NCI-H2081 (cell line): ENCODE measurements at regions not wholly inside any gene's neighbourhood (a gene's known extent, or its start where the extent isn't known, plus 50 kb on each side); places are given as distances from the start of the nearest gene placed in this dataset.

ENCODE experiments used
- DNase-seq, 2 experiments: peaks; one replicate each; lab custom pipeline; 2025; lab: John Stamatoyannopoulos, UW

DNA sequence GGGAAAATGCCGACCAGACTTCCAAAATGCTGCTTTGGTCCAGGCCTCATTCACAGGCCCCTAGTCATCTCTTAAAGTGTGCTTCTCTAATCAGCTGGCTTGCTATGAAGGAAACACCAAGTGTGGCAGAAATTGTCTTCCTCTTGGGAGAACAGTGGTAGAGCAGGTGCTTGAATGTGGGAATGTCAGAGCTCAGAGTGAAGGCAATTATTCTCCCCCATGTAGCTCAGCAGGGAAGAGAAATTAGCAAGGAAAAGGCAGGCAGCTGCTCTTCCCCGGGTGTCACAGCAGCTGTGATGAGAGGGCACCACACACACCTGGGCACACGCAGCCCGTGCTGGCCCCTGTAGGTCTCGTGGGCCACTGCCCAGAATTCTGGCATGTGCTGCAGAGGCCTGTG, 358.5 kb downstream of the WDR72 start:
- DNase-seq, result peak; percentile 10 to 80

DNA sequence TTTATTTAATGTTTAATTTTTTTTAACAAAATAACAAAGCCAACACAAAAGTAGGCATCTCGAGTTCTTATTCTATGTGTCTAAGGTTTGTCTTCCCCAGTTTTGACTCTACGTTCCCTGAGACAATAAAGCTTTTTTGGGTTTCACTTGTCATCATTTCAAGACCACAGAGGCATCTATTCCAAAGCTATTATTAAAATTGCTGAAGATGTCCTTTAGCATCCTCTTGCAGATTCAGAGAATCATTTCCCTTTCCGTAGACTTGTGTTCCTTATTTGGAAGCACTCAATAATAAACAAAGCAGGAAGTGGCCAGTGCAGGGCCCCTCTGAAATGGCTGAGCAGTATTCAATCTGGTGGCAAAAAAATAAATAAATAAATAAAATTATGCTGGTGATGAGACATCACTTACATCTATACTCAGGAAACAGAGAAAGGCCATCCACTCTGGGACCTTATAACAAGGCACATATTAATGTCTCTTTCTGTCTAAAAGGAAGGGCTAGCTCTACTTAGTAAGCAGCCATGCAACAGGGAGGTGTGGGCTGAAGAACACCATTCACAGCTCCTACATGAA, 362.3 kb downstream of the WDR72 start:
- DNase-seq, result no peak

DNA sequence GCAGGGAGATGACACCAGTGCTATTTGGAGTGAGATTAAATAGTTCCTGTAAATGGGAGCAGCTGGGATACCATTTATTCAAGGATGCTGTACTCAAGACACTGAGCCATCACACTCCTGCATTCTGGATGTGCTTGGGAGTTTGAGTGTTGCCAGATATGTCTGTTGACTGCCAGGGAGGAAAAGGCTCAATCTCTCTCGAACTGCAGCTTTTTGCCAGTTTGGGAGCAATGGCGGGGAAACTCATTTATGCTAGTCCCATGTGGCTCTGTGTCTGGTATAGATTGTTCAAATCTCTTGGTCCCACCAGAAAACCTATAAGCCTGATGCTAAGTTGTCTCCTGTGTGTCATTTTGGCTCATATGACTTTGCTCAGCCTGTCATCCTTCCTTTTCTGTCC, 363.6 kb downstream of the WDR72 start:
- DNase-seq, result no peak

DNA sequence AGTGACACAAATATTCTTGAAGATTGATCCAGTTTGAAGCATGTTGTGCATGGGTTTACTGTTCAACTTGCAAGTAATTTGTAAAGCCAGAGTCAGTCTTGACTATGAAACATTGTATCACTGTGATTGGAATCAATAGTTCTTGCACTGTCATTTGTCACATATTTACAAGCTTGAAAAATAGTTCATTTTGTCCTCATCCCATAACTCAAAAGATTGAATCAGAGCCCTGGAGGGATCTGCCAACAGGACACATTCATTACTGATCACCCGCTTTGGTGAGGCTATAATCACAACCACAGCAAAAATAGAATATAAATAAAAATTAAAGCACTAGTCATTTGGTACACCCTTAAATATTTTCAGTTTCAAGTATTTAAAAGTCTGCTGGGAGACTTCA, 368.9 kb downstream of the WDR72 start:
- DNase-seq, result no peak

DNA sequence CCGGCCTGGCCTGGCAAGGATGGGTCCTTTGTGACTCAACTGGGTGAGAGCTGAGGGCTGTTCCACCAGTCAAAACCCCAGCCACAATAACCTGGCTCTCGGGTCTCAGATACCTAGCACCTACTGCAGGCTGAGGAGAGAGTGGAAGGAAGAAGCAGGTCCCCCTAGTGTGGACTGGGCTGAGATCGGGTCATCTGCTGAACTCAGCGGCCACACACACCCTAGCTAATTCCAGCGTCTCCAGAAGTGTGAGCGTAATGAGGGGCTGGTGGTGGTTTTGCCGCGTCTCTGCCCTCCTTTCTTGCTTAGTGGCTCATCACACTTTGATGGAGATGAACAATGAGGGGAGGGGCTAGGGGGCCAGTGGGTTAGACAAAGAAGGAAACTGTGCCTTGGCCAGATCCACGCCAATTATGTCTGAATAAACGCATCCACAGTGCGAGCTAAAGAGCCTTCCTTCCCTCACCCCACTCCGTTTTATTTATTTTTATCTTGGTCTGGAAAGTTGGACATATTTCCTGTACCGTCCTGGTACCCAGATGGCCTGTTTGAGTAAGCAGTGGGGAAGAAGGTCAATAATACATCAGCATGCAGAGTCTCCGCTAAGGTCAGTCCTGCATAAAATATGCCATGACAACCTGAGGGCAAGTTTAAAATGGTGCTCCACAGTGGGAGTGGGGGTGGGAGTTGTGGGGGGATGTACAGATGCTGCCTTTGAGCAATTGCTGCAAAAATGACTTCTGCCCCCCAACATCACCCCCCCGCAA, 370.0 kb downstream of the WDR72 start:
- DNase-seq, result no peak

DNA sequence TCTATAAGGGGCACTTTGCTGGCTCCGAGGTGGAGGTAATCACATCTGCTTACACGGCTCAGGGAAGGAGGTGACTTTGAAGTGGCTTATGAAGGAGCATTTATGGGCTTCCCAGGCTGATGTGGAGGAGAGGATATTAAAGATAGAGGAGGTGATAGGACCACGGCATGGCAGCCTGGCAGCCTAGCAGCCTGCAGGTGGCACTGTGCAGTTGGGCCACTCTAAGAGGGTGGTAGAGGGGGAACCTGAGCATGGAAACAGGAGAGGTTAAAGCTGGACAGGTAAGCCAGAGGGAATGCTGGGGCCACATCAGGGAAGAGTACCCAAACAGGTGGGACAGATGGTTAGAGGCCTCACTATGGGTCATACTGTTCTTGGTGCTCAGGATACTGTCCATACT, 375.0 kb downstream of the WDR72 start:
- DNase-seq, result peak in 1 of 2 experiments; percentile 34

DNA sequence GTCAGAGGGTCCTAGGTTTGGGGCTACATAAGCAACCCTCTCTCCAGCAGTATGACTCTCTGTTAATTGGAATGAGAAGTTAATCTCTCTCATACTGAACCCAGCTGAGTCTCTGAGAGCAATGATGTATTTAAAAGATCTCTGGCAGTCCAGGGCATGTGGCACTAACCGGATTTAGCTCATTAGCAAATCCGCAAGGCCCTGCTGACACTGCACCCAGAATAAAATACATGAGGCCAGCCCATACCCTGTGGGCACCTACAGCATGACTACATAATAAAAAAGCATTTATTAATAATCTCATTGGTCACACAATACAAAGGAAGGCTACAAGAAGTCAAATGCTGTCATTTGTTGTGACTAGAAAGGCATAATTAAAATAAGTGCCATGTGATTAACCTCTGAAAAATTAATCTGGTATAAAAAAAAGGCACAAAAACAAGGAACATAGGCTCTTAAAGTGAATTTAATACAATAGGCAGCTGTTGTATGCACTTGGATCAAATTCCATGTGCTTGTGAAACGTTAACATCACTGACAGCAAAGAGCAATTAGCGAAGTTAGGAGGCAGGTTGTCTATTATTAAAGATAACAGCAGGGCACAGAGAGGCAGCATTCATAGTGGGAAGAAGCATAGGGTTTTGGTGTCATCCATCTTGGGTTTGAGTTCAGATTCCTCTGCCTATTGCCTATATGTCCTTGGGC, 381.2 kb downstream of the WDR72 start:
- peak in 1 of 2 experiments; percentile 45 for DNase-seq

DNA sequence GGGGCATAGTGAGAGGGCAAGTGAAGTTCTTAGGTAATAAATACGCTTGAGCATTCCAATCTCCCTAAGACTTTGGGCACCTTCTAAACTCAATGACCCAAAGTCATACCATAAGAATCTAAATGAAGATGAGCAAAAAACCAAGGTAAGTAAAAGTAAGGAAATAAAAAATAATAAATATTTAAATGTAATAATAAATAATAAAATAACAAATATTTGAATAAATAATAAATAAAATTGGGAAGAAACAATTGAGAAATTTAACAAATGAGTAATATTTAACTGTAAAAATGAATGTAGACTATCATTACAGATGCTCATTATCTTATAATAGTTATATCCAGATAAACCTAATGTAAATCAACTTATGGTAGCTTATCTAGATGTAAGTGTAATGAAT, 391.7 kb downstream of the WDR72 start:
- DNase-seq, result no peak

DNA sequence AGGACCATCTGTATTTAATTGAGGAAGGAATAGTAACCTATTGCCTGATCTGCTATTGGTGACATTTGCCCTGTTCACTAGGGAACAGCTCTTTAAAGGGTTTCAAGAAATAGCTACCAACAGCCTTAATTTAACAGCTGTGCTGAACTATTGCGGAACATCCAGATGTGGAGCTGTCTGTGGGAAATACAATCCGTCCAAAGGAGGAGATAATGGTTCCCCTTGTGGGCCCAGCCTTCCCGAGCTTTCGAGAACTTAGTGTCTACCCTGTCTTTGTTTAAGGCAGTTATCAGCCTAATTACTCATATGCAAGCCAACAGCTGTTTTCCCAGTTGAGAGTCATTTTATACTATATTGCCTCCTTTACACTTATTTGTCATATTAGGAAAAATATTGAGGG, 398.6 kb downstream of the WDR72 start:
- DNase-seq, result no peak

DNA sequence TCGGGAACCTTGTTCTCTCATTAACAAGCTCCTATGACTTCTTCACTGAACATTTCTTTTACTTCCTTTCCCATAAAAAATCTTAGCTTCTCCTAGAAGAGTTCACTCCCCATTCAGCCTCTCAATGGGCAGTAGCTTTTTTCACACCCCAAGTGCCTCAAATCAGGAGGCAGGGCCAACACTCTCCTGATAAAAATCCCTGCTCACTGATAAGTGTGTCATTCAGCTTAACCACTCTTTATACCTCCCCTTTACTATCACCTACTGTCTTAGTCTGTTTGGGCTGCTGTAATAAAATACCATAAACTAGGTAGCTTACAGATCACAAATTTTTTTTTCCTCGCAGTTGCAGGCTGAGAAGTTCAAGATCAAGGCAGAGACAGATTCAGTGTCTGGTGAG, 400.4 kb downstream of the WDR72 start:
- DNase-seq, result no peak

DNA sequence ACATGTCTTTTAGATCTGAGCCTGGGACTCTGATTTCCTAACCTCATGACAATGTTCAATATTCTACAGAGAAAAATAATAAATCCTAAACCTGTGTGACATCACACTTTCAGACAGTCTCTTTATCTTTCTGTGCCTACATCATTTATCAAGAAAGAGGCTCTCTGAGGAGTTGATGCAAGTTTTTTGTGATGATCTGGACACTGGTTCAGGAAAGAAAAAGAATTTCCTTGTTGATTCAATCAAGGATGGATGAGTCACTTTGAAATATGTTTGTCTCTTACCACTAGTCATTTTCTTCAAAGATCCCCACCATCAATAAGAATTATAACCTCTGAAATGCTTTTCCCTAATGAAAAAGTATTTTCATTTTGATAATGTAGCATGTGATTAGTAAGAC, 404.6 kb downstream of the WDR72 start:
- no peak for DNase-seq

DNA sequence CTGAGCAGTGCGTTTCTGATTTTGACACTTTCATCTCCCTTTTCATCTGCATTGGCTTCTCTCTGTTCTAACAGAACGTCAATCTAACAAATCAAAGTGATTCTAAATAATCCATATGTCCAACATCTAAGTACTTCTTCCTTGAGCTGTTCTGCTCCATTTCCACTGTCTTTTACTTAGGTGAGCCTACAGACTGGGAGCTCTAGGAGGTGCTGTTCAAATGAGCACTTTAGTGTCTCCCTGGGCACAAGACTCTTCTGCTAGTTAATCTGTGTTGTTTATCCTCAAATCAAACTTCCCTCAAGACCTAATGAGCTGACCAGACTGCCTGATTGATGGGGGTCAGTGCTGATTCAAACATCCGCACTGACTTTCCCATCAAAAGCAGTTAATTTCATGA, 408.1 kb downstream of the WDR72 start:
- no peak for DNase-seq

DNA sequence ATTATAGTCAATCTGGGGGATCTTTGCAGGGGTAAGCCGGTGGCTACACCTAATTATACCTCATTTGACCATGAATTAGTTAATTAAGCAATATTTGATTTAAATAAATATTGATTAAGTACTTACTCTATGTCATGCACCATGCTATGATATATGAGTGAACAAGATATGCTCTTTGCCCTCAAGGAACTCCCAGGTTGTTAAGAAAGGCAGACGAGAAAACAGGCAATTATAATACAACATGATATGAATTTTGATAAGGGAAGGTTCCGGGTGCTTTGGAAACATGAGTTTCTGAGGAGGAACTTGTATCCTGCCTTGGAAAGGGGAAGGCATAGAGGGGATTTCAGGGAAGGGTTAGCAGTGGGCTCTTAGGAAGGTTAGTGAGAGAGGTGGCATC, 412.9 kb downstream of the WDR72 start:
- no peak for DNase-seq

DNA sequence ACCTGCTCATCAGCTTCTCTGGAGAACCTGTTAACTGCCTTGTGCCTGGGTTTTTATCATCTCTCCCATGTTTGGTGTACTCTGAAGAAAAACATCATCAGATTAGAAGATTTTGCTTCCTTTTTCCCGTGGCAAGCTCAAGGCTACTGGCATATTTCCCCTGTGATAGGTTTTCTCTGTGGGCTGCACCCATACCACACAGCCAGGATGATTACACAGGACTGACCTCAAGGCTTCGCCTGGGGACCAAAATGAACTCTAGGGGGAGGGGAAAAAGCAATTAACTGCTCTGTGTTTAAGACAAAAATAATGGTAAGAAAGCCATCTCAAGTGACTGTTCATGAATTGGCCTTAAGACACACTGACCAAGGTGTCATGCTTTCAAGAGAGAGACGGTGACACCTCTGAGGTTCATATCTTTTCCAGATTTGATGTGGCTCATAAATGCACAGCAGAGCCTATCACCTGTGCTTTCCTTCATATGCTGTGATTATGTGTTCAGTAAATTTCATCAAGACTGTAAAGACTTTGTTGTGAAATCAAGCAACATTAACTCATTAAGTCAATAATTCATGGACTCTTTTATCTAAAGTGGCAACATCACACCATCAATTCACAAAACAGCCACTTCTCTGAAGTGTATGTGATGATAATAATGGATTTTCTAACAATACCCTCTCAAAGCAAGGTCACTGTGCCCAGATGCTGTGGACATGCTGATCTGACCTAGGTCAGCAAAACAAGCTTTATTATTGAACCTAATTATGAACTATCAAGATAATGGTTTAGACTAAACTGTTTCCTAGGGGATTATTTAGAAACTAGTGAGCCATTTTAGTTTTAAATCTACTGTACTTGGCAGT, 427.9 kb downstream of the WDR72 start:
- no peak for DNase-seq

DNA sequence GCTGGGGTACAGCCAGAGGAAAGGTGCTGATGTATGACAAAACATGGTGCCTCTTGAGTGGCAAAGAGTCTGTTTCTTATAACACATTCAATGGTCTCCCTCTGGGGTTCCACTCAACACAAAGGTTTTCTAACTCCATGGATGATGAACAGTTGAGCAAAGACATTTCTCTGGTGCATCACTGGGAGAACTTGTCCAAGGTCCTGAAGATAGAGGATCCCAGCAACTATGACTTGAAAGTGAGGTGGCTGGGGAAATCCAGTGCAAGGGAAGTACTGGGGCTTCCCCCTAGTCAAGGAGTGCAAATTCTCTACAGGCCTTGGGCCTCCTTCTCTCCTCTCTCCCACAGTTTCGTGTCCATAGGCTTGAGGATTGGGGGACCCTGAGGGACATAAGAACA, 431.1 kb downstream of the WDR72 start:
- DNase-seq, result no peak

DNA sequence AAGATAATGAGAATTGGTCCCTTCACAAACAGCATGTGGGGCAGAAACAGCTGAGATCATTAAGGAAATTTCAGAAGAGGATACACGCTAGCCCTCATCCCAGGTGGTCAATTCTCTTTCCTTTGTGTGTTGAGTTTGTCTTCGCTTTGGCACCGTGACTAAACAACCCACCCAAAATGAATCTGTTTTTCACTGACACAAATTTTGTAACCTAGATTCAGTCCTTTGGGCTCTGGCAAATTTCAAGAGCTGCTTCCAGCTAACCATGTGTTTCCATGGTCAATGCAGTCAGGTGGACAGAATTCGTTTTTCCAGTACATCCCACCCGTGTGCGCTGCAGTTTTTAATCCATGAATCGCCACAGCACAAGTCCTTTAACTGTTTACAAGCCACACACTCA, 435.4 kb downstream of the WDR72 start:
- DNase-seq, result peak in 1 of 2 experiments; percentile 7

DNA sequence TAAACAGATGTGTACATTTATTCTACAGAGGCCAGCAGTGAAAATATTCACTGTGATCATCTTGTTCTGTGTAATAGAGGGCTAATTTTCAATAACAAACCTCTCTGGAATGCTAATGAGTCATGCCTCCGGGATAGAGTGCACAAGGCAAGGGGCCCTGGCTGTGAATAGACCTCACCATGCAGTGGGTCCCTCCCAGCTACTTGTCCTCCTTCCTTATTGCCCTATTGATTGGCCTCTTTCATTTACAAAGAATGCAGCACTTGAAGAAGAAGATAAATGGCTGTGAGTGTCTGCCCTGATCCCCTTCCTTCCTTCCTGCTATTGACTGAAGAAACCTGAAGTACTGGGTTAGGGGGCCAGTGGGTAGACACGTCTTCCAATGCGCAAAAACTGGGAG, 436.3 kb downstream of the WDR72 start:
- no peak for DNase-seq

DNA sequence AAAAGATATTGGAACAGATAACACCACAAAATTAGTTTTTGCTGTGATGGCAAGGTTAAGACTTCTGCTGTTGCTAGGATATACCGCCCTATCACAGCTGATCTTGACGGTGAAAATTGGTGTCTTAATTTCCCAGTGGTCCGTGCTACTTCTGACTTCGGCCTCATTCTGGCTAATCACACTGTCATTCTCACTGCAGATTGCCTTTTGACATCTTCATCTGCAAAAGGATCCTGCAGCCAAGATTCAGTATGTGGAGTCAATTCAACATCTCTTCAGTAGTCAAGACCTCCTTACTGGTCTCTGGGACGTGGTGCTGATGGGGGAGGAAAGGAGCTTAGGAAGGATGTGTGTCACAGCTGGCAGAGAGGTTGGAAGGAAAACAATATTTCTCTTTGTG, 438.6 kb downstream of the WDR72 start:
- DNase-seq, result no peak

DNA sequence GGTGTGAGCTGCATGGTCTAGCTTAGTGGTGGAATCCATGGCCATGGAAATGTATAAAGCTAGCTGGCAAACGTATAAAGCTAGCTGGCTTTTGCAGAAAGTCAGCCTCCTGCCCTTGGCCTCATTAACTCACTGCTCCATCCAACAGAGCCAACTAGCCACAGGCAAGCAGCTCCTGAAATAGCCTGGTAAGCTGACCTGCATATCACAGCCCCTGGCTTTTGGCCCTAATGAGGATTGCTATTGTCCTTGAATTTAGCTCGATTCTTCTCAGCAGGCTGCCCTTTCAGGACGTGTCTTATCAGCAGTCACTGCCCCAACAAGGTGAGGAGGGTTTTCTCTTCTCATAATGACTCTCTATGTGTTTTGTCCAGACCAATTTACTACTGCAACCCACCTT, 446.8 kb downstream of the WDR72 start:
- DNase-seq, result no peak

DNA sequence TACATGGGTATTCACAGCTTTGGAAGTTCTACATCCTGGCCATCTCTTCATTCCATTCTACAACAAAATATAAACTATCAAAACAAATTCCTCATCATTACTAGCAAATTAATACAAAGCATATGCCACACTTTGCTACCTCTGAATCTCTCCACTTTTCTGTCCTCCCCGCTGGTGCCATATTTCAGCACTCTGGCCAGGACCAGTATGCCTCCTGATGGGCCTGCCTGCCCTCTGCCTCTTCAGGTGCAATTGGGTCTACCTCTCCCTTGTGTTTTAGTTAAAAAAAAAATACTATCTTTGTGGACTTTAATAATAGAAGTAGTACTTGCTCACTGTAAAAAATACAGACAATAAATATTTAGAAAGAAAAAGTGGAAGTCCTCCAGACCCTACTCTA, 448.8 kb downstream of the WDR72 start:
- DNase-seq, result no peak

DNA sequence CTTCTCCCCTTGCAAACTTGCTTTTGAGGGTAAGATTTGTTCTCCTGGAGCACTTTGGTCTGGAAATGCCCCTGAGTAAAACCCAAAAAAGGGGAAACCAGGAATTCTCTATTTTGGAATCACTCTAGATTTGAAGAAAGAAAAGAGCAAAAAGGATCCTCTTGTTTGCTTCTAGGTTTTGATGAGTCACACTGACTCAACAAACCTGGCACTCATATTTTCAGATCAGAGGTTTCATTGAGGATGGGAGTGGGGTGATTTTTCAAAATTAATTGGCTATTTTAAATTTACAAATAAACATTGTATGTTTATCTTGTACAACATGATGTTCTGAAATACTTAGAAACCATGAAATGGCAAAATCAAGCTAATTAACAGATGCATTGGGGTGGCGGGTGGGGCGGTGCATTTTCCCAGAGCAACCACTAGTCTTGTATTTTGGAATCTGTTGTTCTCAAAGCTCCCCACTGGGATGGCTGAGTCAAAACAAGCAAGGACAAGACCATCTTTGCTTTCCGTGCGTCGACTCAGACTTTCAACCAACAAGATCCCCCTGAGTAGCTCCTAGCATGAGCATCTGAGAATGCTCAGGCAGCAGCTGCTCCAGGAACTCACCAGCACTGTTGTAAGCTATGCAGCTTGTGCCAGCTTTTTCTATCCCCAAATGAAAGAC, 451.4 kb downstream of the WDR72 start:
- no peak for DNase-seq

DNA sequence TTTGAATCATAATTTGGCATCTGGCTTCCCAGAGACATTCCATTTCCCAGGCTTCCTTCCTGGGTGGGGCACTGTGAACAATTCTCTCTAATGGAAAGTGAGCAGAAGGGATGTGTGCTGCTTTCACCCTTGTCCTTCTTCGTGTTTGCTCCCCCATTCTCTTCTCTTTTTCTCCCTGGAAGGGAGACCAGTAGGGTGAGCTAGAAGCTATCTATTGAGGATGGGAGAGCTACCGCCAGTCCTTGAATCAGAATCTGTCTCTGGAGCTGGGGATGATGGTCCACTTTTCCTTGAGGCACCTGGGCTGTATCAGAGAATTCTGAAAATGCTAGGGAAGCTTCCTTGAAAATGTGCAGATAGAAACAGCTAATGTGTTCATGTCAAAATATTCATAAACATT, 453.9 kb downstream of the WDR72 start:
- no peak for DNase-seq
